ENCODE measurements at regions not wholly inside any gene's neighbourhood (a gene's known extent, or its start where the extent isn't known, plus 50 kb on each side); places are given as distances from the start of the nearest gene placed in this dataset.

DNA sequence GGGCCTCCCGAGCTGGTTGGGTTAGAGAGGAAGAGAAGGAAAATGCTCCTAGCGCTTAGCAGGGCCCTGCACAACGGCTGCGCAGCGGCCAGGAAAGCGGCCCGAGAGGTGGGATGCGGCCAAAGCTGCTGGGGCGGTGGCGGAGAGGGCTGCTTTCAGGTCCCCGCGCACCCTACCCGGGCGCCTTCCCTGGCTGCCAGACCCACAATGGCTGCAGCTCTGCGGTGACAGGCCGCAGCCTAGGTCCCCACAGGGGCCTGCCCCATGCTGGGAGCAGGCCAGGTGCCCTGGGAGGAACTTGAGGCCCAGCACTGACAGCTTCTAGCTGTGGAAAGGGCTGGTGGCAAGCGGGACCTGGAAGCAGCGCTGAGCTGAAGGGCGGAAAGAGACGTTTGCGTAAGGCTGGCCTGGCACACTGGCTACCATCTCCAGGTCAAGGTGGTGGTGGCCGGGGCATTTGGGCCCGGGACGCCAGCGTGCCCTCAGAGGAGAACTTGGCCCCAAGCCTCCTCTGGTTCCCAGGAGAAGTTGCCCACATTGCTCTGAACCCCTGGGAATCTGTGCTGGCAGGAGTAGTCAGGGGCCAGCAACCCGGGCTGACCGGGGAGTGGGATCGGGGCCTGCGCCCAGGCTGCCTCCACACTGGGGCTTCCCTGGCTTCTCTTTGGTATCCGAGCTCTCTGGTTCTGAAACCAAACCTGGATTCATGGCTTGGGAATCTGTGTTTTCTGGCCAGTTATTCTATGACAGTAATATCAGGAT is 72.9 kb upstream of the ZNF804B start:
- Histone ChIP-seq H3K4me1 (ENCODE audit: insufficient read depth, low read length) (no peaks in the 10 kb centered on the region), H3K36me3 (ENCODE audit: insufficient read depth, low read length) (no peaks in the 10 kb centered on the region), H3K27me3 (ENCODE audit: control insufficient read depth in 1 of 2, insufficient read depth in 2 of 2, low read length in 2 of 2) (no peaks in the 10 kb centered on the region), H3K27ac (ENCODE audit: low read depth in 1 of 2, low read length in 2 of 2) (no peak overlapping the region), H3K4me3 (ENCODE audit: low read length) (no peak overlapping the region), H3K9me3 (ENCODE audit: control insufficient read depth in 1 of 2, insufficient read depth in 1 of 2, low read length in 2 of 2) (peaks cover 0 to 15% of the 10 kb centered on the region in 2 experiments)
- H3K9me3 Mint-ChIP-seq, result no peaks in the 10 kb centered on the region
- H3K27me3 Mint-ChIP-seq, result no peaks in the 10 kb centered on the region
- H3K4me3 Mint-ChIP-seq, result no peak overlapping the region
- ATAC-seq (ENCODE audit: poor library complexity), result no peak
- TF ChIP-seq, protein P1, sequence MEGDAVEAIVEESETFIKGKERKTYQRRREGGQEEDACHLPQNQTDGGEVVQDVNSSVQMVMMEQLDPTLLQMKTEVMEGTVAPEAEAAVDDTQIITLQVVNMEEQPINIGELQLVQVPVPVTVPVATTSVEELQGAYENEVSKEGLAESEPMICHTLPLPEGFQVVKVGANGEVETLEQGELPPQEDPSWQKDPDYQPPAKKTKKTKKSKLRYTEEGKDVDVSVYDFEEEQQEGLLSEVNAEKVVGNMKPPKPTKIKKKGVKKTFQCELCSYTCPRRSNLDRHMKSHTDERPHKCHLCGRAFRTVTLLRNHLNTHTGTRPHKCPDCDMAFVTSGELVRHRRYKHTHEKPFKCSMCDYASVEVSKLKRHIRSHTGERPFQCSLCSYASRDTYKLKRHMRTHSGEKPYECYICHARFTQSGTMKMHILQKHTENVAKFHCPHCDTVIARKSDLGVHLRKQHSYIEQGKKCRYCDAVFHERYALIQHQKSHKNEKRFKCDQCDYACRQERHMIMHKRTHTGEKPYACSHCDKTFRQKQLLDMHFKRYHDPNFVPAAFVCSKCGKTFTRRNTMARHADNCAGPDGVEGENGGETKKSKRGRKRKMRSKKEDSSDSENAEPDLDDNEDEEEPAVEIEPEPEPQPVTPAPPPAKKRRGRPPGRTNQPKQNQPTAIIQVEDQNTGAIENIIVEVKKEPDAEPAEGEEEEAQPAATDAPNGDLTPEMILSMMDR (IDR thresholded peaks at IDR 0.05), result no peak
- intact Hi-C loops (cut with DNase I, micrococcal nuclease), result no loop called here
- H3K36me3 Mint-ChIP-seq (ENCODE audit: low read depth), result no peaks in the 10 kb centered on the region
- ChIA-PET CTCF (no interaction called here), POLR2A (no interaction called here)
- no peak overlapping the region for H3K27ac Mint-ChIP-seq
- H3K4me1 Mint-ChIP-seq (ENCODE audit: low read depth), result no peaks in the 10 kb centered on the region
- DNase-seq, result no peak

DNA sequence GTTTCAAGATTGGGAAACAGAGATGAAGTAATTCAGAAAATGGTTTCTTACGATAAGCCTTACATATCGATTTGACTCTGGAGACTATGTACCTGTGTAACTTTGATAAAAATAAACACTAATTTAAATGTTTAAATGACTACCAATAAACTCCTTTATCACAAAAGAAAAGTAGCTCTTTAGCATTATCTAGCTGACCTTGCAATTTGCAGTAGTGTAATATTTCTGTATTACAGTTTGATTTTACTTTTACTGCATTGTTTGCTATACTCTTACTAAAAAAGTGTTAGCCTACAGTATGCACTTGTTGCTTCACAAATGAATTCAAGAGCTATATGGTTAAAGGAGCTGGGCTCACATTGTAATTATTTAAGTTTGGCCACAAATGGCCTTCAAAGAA is 77.8 kb upstream of the ZNF804B start:
- H3K27me3 ChIP-seq (ENCODE audit: control insufficient read depth in 1 of 2, insufficient read depth in 2 of 2, low read length in 2 of 2), result no peaks in the 10 kb centered on the region
- CTCF ChIA-PET, result no interaction called here
- Mint-ChIP-seq H3K27ac (no peak overlapping the region), H3K27me3 (no peaks in the 10 kb centered on the region), H3K9me3 (no peaks in the 10 kb centered on the region), H3K36me3 (ENCODE audit: low read depth) (no peaks in the 10 kb centered on the region), H3K4me1 (ENCODE audit: low read depth) (no peaks in the 10 kb centered on the region), H3K4me3 (no peak overlapping the region)
- no peak for ATAC-seq (ENCODE audit: poor library complexity)
- TF ChIP-seq, protein P1 (IDR thresholded peaks at IDR 0.05), result no peak
- DNase-seq, result no peak
- H3K9me3 ChIP-seq (ENCODE audit: control insufficient read depth in 1 of 2, insufficient read depth in 1 of 2, low read length in 2 of 2), result peaks cover 0 to 12% of the 10 kb centered on the region in 2 experiments
- H3K27ac ChIP-seq (ENCODE audit: low read depth in 1 of 2, low read length in 2 of 2), result no peak overlapping the region
- POLR2A ChIA-PET, result no interaction called here
- no peaks in the 10 kb centered on the region for H3K36me3 ChIP-seq (ENCODE audit: insufficient read depth, low read length)
- no peak overlapping the region for H3K4me3 ChIP-seq (ENCODE audit: low read length)
- H3K4me1 ChIP-seq (ENCODE audit: insufficient read depth, low read length), result no peaks in the 10 kb centered on the region
- intact Hi-C loops (cut with DNase I, micrococcal nuclease), result no loop called here

DNA sequence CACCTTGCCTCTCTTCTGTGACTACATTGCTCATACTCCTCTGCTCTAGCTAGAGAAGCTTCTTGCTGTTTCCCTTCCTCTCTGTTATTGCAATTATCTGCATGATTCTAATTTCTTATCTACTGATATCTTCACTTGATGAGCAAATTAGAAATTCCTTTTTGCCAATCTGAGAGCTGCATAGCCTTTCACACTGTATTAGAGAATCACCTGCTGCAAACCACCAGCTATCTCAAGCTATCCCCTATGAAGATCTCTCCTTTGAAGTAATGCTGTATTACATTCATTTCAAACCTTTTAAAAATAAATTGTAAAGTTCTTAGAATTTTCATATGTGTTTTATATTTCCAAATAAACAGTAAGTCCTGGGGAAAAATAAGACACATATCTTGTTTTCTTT is 89.0 kb upstream of the ZNF804B start:
- Mint-ChIP-seq H3K36me3 (ENCODE audit: low read depth) (no peaks in the 10 kb centered on the region), H3K27ac (no peak overlapping the region), H3K9me3 (no peaks in the 10 kb centered on the region), H3K27me3 (no peaks in the 10 kb centered on the region), H3K4me1 (ENCODE audit: low read depth) (no peaks in the 10 kb centered on the region), H3K4me3 (no peak overlapping the region)
- TF ChIP-seq, protein P1 (IDR thresholded peaks at IDR 0.05), result no peak
- Histone ChIP-seq H3K27me3 (ENCODE audit: control insufficient read depth in 1 of 2, insufficient read depth in 2 of 2, low read length in 2 of 2) (no peaks in the 10 kb centered on the region), H3K4me3 (ENCODE audit: low read length) (no peak overlapping the region), H3K9me3 (ENCODE audit: control insufficient read depth in 1 of 2, insufficient read depth in 1 of 2, low read length in 2 of 2) (peaks cover 0 to 4% of the 10 kb centered on the region in 2 experiments), H3K27ac (ENCODE audit: low read depth in 1 of 2, low read length in 2 of 2) (no peak overlapping the region), H3K36me3 (ENCODE audit: insufficient read depth, low read length) (no peaks in the 10 kb centered on the region), H3K4me1 (ENCODE audit: insufficient read depth, low read length) (no peaks in the 10 kb centered on the region)
- no peak for ATAC-seq (ENCODE audit: poor library complexity)
- ChIA-PET POLR2A (no interaction called here), CTCF (no interaction called here)
- no peak for DNase-seq
- intact Hi-C loops (cut with DNase I, micrococcal nuclease), result no loop called here
